ENCODE measurements at regions not wholly inside any gene's neighbourhood (a gene's known extent, or its start where the extent isn't known, plus 50 kb on each side); places are given as distances from the start of the nearest gene placed in this dataset.

GRCh38 chr5:118687661-118688621, 300.4 kb downstream of the DTWD2 start:
- no peak for TF ChIP-seq SUZ12 (IDR thresholded peaks at IDR 0.05; ENCODE audit: extremely low read depth, insufficient read depth, insufficient read length)
- no peak for TF ChIP-seq YY1 (IDR thresholded peaks at IDR 0.05; ENCODE audit: insufficient read depth, insufficient read length)
- no peak for TF ChIP-seq ZNF274 (IDR thresholded peaks at IDR 0.05; ENCODE audit: low read depth, low read length)

Measured in NT2/D1 (cell line).